Gastrocnemius medialis (tissue), 4 donors: ENCODE measurements at regions not wholly inside any gene's neighbourhood (a gene's known extent, or its start where the extent isn't known, plus 50 kb on each side); places are given as distances from the start of the nearest gene placed in this dataset.
"Not testable (repeated sequence)": the region's sequence is repeated elsewhere in the genome, so short reads cannot be mapped to it uniquely, and the experiment has no call there.

Experiments
- ATAC-seq, 2 donors: fragments of 150-250 bp; one replicate each; pipeline ENCODE4 v1.9.1; 2016
- DNase-seq, 2 donors: peaks; one replicate each; pipeline ENCODE4 v3.0.0-alpha.2; 2019
- H3K27ac ChIP-seq, 4 donors: fragments of 200-600 bp; sonication (generic); 1 replicate in 1 of 4; 2 replicates in 3 of 4; pipeline ENCODE4 v1.5.1; 2016 to 2018; ENCODE audit warnings: mild to moderate bottlenecking in 2 of 4, moderate library complexity in 1 of 4
- H3K27me3 ChIP-seq, 3 donors: fragments of 200-600 bp; sonication (generic) in 2 of 3; 1 replicate in 1 of 3; 2 replicates in 2 of 3; pipeline versions ENCODE4 v1.5.1 to v1.6.0; 2016 to 2019; ENCODE audit warnings: mild to moderate bottlenecking in 1 of 3, moderate library complexity in 1 of 3
- H3K36me3 ChIP-seq, 2 donors: fragments of 200-600 bp; sonication (generic) in 1 of 2; one replicate each; pipeline ENCODE4 v1.5.1; 2017 to 2018
- H3K4me1 ChIP-seq, 2 donors: fragments of 200-600 bp; sonication (generic) in 1 of 2; one replicate each; pipeline ENCODE4 v1.5.1; 2016 to 2017; ENCODE audit warnings: mild to moderate bottlenecking in 2 of 2
- H3K4me3 ChIP-seq, 4 donors: fragments of 200-600 bp; sonication (generic) in 3 of 4; 1 replicate in 1 of 4; 2 replicates in 3 of 4; pipeline ENCODE4 v1.5.1; 2016 to 2019; ENCODE audit warnings: mild to moderate bottlenecking in 2 of 4
- H3K9me3 ChIP-seq, 3 donors: fragments of 200-600 bp; sonication (generic) in 2 of 3; 1 replicate in 1 of 3; 2 replicates in 2 of 3; pipeline ENCODE4 v1.5.1; 2016 to 2019
- POLR2A ChIP-seq, 2 donors: fragments of 450-650 bp; IDR thresholded peaks; one replicate each; pipeline ENCODE4 v1.6.1; 2017; ENCODE audit warnings: antibody characterized with exemption in 2 of 2, mild to moderate bottlenecking in 2 of 2, moderate library complexity in 2 of 2
- in situ Hi-C, 4 donors: fragments of 200-750 bp; cut with MboI; loops; one replicate each; pipeline versions ENCODE4 v1.15.0 to v1.8.0; 2017; ENCODE audit warnings: low sequenced_read_pairs in 4 of 4
- intact Hi-C: fragments of 100-400 bp; cut with DNase I; formaldehyde crosslinking; loops from one replicate; pipeline ENCODE4 v1.15.1; 2023; ENCODE audit warnings: low total_unique reads
- TF ChIP-seq, protein P1 (sequence below), 5 experiments: fragments of 450-650 bp in 3 of 5; fragments of 200-600 bp in 2 of 5; sonication (generic) in 2 of 5; IDR thresholded peaks in 4 of 5; conservative IDR thresholded peaks in 1 of 5; 1 replicate in 4 of 5; 2 replicates in 1 of 5; pipeline ENCODE4 v1.5.1; 2016 to 2019; ENCODE audit warnings: antibody characterized with exemption in 5 of 5, mild to moderate bottlenecking in 3 of 5, moderate library complexity in 3 of 5

DNA sequence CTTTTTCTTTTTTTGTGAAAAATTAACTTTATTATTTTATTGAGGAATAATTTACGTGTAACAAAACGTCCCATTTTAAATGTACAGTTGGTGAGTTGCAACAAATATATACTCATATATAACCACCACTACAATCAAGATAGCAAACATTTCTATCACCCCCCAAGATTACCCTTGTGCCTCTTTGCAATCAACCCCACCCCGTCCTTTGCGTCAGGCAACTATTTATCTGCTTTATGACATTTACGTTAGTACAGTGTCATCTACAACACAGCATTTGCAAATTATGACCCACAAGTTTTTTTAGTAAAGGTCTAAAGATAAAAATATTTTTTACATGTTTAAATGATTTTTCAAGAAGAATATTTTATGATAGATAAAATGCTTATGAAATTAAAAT lies 485.6 kb upstream of the SOX9 start:
- intact Hi-C loops, result no loop called here
- TF ChIP-seq, protein P1, sequence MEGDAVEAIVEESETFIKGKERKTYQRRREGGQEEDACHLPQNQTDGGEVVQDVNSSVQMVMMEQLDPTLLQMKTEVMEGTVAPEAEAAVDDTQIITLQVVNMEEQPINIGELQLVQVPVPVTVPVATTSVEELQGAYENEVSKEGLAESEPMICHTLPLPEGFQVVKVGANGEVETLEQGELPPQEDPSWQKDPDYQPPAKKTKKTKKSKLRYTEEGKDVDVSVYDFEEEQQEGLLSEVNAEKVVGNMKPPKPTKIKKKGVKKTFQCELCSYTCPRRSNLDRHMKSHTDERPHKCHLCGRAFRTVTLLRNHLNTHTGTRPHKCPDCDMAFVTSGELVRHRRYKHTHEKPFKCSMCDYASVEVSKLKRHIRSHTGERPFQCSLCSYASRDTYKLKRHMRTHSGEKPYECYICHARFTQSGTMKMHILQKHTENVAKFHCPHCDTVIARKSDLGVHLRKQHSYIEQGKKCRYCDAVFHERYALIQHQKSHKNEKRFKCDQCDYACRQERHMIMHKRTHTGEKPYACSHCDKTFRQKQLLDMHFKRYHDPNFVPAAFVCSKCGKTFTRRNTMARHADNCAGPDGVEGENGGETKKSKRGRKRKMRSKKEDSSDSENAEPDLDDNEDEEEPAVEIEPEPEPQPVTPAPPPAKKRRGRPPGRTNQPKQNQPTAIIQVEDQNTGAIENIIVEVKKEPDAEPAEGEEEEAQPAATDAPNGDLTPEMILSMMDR (IDR thresholded peaks at IDR 0.05 in 4 of 5, conservative IDR thresholded peaks at IDR 0.05 in 1 of 5), result no peak
- TF ChIP-seq POLR2A (IDR thresholded peaks at IDR 0.05), result no peak
- Histone ChIP-seq H3K9me3 (no peaks in the 10 kb centered on the region), H3K27me3 (peaks cover 0 to 2% (median 0%) of the 10 kb centered on the region in 3 donors), H3K27ac (no peak overlapping the region), H3K36me3 (no peaks in the 10 kb centered on the region), H3K4me1 (no peaks in the 10 kb centered on the region), H3K4me3 (no peak overlapping the region)
- ATAC-seq (no peak), DNase-seq (no peak)
- in situ Hi-C loops, result loop anchor here in 1 of 4 donors (10.0 kb wide), 1 partner anchor 60 kb away; no protein-coding TSS in a partner anchor

DNA sequence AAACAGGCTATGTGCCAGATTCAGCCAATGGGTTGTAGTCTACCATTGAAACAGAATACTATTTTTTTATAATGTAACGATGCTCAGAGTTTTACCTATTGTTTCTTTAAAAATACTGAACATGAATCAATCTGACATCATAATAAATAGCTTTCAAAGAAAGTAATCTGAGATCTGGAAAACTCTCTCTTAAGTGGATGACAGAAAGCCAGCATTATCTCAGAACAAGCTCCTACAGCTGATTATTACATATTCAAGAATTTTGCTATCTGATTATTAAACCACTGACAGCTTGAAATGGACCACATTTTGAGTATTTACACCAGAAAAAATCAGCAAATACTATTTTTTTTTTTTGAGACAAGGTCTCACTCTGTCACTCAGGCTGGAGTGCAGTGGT lies 484.2 kb upstream of the SOX9 start:
- Histone ChIP-seq H3K9me3 (no peaks in the 10 kb centered on the region), H3K4me3 (no peak overlapping the region), H3K27ac (no peak overlapping the region), H3K36me3 (no peaks in the 10 kb centered on the region), H3K27me3 (peaks cover 0 to 2% (median 0%) of the 10 kb centered on the region in 3 donors), H3K4me1 (no peaks in the 10 kb centered on the region)
- no peak for ATAC-seq
- no peak for TF ChIP-seq POLR2A (IDR thresholded peaks at IDR 0.05)
- TF ChIP-seq, protein P1 (IDR thresholded peaks at IDR 0.05 in 4 of 5, conservative IDR thresholded peaks at IDR 0.05 in 1 of 5), result no peak
- intact Hi-C loops, result no loop called here
- no peak for DNase-seq
- in situ Hi-C loops, result loop anchor here in 1 of 4 donors (10.0 kb wide), 1 partner anchor 62 kb away; no protein-coding TSS in a partner anchor

DNA sequence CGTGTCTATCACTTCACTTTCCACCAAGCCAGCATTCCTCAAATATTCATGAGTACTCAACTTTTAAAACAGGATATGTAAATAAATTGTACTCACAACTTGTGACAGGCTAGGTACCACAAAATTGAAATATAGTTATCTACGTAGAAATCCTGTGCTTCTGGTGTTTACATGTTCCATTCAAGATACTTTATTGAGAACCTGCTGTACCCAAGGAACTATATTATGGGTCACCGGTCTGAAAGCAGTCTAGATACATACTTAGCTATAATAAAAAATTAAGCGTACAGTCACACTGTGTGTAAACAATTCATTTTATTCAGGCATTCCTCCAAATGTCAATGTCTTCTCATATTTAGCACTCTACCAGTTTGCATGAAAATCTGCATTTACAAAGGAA lies 482.2 kb upstream of the SOX9 start:
- no peak overlapping the region for H3K4me3 ChIP-seq
- peaks cover 0 to 2% (median 0%) of the 10 kb centered on the region in 3 donors for H3K27me3 ChIP-seq
- H3K27ac ChIP-seq, result no peak overlapping the region
- no peaks in the 10 kb centered on the region for H3K4me1 ChIP-seq
- no peaks in the 10 kb centered on the region for H3K36me3 ChIP-seq
- no peak for TF ChIP-seq POLR2A (IDR thresholded peaks at IDR 0.05)
- TF ChIP-seq, protein P1 (IDR thresholded peaks at IDR 0.05 in 4 of 5, conservative IDR thresholded peaks at IDR 0.05 in 1 of 5), result no peak
- DNase-seq, result no peak
- intact Hi-C loops (no loop called here), in situ Hi-C loops (loop anchor here in 1 of 4 donors (10.0 kb wide), 1 partner anchor 64 kb away; no protein-coding TSS in a partner anchor)
- no peak for ATAC-seq
- H3K9me3 ChIP-seq, result no peaks in the 10 kb centered on the region

DNA sequence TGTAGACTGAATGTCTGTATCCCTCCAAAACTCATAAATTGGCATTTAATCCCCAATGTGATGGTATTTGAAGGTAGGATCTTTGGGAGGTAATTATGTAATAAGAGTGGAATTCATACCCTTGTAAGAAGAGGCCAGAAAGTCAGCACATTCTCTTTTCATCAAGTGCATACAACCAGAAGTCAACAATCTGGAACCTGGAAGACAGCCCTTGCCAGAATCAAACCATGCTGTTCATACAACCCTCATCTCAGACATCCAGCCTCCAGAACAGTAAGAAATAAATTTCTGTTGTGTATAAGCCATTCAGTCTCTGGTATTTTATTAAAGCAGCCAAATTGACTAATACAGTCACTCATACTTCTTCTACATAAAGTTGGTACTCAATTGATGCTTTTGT lies 481.0 kb upstream of the SOX9 start:
- peaks cover 0 to 2% (median 0%) of the 10 kb centered on the region in 3 donors for H3K27me3 ChIP-seq
- H3K27ac ChIP-seq, result no peak overlapping the region
- TF ChIP-seq POLR2A (IDR thresholded peaks at IDR 0.05), result no peak
- TF ChIP-seq, protein P1 (IDR thresholded peaks at IDR 0.05 in 4 of 5, conservative IDR thresholded peaks at IDR 0.05 in 1 of 5), result no peak
- no peak overlapping the region for H3K4me3 ChIP-seq
- DNase-seq, result no peak
- ATAC-seq, result no peak
- no peaks in the 10 kb centered on the region for H3K9me3 ChIP-seq
- no peaks in the 10 kb centered on the region for H3K4me1 ChIP-seq
- no peaks in the 10 kb centered on the region for H3K36me3 ChIP-seq
- intact Hi-C loops, result no loop called here
- in situ Hi-C loops, result loop anchor here in 2 of 4 donors (10.0 kb wide), 2 partner anchors 55 to 65 kb away; no protein-coding TSS in a partner anchor

- intact Hi-C loops, H3K4me3 ChIP-seq, DNase-seq, H3K36me3 ChIP-seq, H3K27ac ChIP-seq, H3K9me3 ChIP-seq, H3K4me1 ChIP-seq, ATAC-seq, H3K27me3 ChIP-seq: not testable (repeated sequence)
- in situ Hi-C loops, result loop anchor here in 1 of 4 donors (10.0 kb wide), 1 partner anchor 62 kb away; no protein-coding TSS in a partner anchor
Observed at GRCh38 chr17:71646890-71647289, 473.9 kb upstream of the SOX9 start.

DNA sequence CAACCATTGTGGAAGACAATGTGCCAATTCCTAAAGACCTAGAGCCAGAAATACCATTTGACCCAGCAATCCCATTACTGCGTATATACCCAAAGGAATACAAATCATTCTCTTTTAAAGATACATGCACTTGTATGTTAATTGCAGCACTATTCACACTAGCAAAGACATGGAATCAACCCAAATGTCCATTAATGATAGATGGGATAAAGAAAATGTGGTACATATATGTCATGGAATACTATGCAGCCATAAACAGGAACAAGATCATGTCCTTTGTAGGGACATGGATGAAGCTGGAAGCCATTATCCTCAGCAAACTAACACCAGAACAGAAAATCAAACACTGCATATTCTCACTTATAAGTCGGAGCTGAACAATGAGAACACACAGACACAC lies 472.5 kb upstream of the SOX9 start:
- ATAC-seq, H3K4me3 ChIP-seq, DNase-seq, H3K27ac ChIP-seq, H3K27me3 ChIP-seq, H3K36me3 ChIP-seq, H3K4me1 ChIP-seq, H3K9me3 ChIP-seq, intact Hi-C loops: not testable (repeated sequence)
- in situ Hi-C loops, result loop anchor here in 1 of 4 donors (10.0 kb wide), 1 partner anchor 64 kb away; no protein-coding TSS in a partner anchor
